Astrocyte of the hippocampus (primary cell): ENCODE measurements at regions not wholly inside any gene's neighbourhood (a gene's known extent, or its start where the extent isn't known, plus 50 kb on each side); places are given as distances from the start of the nearest gene placed in this dataset.

Experiments
- DNase-seq: peaks from one replicate; pipeline ENCODE4 v3.0.0; 2011; ENCODE audit warnings: low read depth, low spot score

DNA sequence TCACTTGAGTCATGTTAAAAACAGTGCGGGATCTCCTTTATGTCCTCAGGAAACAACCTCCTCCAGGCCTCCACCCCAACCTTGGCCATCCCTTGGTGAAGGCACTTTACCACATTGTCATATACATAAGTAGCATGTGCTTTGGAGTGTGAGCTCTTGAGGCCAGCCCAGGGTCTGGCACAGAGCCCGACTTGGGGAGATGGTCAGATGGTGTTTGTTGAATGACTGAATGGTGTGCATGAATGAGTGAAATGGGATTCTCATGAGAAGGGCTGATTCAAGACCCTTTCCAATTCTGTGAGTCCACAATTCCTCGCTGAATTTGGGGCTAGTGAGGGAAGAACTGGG is 52.9 kb upstream of the DLK1 start:
- no peak for DNase-seq

DNA sequence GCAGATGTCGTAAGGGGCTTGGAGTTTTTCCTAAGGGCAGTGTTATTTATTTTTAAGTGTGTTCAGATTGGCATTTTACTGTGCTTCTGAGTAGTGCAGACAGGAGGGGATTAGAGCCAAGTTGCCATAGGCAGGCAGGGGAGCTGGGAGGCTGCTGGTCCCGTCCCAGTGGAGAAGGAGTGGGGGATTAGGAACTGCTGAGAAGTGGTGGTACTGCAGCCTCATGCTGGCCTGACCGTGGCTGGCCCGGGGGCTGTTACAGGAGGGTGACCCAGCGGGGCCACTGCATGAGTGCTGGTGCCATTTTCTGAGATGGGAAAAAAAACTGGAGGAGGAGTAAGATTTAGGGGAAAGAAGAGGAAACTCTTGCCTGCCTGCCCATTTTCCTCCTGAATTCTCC is 52.3 kb upstream of the DLK1 start:
- no peak for DNase-seq

DNA sequence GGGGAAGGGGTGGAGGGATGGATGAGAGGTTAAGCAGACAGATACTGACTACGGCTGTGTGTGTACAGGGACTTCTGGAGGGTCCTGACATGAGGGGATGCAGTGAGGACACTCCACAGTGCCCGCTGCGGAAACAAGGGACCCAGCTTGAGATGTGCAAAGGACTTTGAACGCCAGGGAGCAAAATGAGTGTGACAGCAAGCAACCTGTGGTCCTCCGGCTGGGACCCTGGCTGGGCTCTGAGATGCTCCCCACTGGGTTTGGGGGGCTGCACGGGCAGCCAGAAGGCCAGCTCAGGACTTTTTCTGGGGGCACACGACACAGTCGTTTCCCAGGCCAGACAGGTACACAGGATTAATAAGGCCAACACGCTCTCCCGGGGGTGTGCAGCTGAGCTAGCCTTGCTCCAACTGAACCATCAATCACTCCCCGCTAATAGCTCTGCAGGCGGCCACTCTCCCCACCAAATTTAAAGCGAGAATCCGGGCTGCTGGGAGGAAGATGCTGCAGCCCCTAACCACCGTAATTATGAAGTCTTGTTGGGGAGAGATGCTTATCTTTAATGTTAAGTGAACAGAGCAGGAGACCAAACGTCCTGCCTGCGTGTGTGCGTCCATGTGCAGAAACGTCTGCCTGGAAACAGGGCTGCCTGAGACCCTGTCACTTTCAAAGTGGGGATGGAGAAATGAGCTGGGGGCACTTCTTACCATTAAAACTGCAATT is 51.6 kb upstream of the DLK1 start:
- no peak for DNase-seq

DNA sequence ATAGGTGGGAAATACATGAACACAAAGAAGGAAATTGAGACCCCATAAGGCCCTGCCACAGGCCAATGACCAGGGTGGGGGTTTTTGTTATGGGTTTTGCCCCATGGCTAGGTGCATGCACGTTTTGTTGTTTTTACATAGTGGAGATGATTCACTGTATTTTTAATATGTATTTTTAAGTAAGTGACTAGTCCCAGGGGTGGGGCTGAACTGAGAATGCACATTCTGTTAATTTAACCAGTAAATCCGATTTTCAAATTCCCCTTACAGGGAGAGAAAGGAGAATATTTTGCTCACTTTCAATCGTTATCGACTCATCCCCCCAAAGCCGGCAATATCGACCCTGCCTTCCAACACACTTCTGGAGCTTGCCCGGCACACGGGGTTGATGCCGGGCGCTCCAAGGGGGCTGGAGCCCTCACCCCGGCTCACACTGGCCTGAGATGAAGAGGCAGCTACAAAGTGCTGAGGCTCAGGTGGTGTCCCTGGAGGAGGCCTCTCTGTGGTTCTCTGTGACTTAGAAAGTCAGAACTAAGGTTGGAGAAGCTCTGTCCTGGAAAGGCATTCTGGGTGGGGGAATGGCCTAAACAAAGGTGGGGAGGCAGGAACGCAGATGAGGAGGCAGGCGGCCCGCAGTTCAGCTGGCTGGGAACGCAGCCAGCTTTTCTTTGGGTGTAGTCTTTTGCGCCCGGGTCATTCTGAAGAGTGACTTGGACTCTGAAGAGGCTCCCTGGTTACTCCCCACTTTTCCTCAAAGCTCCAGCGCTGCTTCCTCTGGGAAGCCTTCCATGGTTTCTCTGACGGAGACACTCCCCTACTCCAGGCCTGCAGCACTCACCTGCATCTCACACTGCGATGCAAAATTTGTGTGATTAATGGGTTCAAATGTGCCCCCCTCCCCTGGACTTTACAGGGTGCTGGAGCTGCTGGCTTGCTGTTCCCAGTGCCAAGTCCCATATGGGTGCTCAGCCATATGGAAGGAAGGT is 50.7 kb upstream of the DLK1 start:
- DNase-seq = no peak
